GM12878 (cell line): ENCODE measurements at regions not wholly inside any gene's neighbourhood (a gene's known extent, or its start where the extent isn't known, plus 50 kb on each side); places are given as distances from the start of the nearest gene placed in this dataset.

Experiments
- ATAC-seq: fragments of 200-7000 bp; cut with Tn5 transposase; 3 replicates; pipeline ENCODE4 v1.9.1; 2020; ENCODE audit warnings: mild to moderate bottlenecking, moderate library complexity
- BruUV-seq: library from RNA; stranded (reverse); fragments of 400-500 nt; replicated peaks from 2 replicates; lab custom pipeline; 2021; lab: Mats Ljungman, UMichigan
- CTCF ChIA-PET: fragments of 300-600 bp; sonication (Branson Sonifier 250); formaldehyde crosslinking; extraction: SDS; loops from one replicate; lab custom pipeline; 2021; ENCODE audit warnings: inconsistent platforms; lab: Yijun Ruan, JAX
- POLR2A ChIA-PET: fragments of 350-600 bp; formaldehyde crosslinking; extraction: SDS; loops from one replicate; lab custom pipeline; 2021; ENCODE audit warnings: inconsistent platforms; lab: Charles Lee
- RAD21 ChIA-PET: fragments of 300-600 bp; sonication (Branson Sonifier 250); formaldehyde crosslinking; loops from one replicate; lab custom pipeline; 2023; ENCODE audit warnings: antibody characterized with exemption; ENCODE audit not compliant: unreplicated experiment; lab: Charles Lee
- SMC1A ChIA-PET: fragments of 300-600 bp; sonication (Branson Sonifier 250); formaldehyde crosslinking; loops from one replicate; lab custom pipeline; 2023; ENCODE audit not compliant: unreplicated experiment, uncharacterized antibody; lab: Charles Lee
- DNase-seq: peaks from one replicate; pipeline ENCODE4 v3.0.0-alpha.2; 2011; ENCODE audit warnings: low read depth, low spot score
- FAIRE-seq: peaks from 3 replicates; lab custom pipeline; 2011; peaks lifted over from hg19 to GRCh38; lab: Jason Lieb, UNC
- H2AFZ ChIP-seq: 2 replicates; pipeline ENCODE4 v1.6.0; 2011; ENCODE audit warnings: low read depth, low read length, control low read depth; ENCODE audit not compliant: control insufficient read depth
- H3K27ac ChIP-seq: 2 replicates; pipeline ENCODE4 v1.5.1; 2011; ENCODE audit warnings: control low read depth; ENCODE audit not compliant: control insufficient read depth, insufficient read depth
- H3K27me3 ChIP-seq, 2 experiments: replicated peaks in 1 of 2; 2 replicates each; pipeline versions ENCODE4 v1.6.0 to v1.6.1; 2011; ENCODE audit warnings: low read length in 1 of 2; ENCODE audit not compliant: control insufficient read depth in 2 of 2, insufficient read depth in 2 of 2
- H3K36me3 ChIP-seq, 2 experiments: 2 replicates each; pipeline ENCODE4 v1.5.1; 2011; ENCODE audit warnings: low read length in 1 of 2; ENCODE audit not compliant: control insufficient read depth in 2 of 2, insufficient read depth in 2 of 2
- H3K4me1 ChIP-seq: 2 replicates; pipeline ENCODE4 v1.6.1; 2011; ENCODE audit warnings: mild to moderate bottlenecking, low read length, moderate library complexity, mixed read lengths; ENCODE audit not compliant: control insufficient read depth, insufficient read depth
- H3K4me2 ChIP-seq: 2 replicates; pipeline ENCODE4 v1.6.0; 2011; ENCODE audit warnings: control low read depth; ENCODE audit not compliant: control insufficient read depth, insufficient read depth
- H3K4me3 ChIP-seq: fragments of 200-600 bp; sonication (generic); 2 replicates; pipeline ENCODE4 v1.5.1; 2016
- H3K79me2 ChIP-seq: 2 replicates; pipeline ENCODE4 v1.6.0; 2011; ENCODE audit warnings: low read length; ENCODE audit not compliant: control insufficient read depth, insufficient read depth
- H3K9ac ChIP-seq: 2 replicates; pipeline ENCODE4 v1.8.0; 2011; ENCODE audit warnings: low read length, control low read depth, mixed read lengths; ENCODE audit not compliant: control insufficient read depth, insufficient read depth
- H3K9me3 ChIP-seq: replicated peaks from 3 replicates; pipeline ENCODE4 v1.5.1; 2011; ENCODE audit warnings: mild to moderate bottlenecking, low read length; ENCODE audit not compliant: control insufficient read depth, insufficient read depth
- H4K20me1 ChIP-seq: 2 replicates; pipeline ENCODE4 v1.6.0; 2011; ENCODE audit not compliant: control insufficient read depth, insufficient read depth
- BACH1 ChIP-seq: fragments of 450-650 bp; IDR thresholded peaks from 2 replicates; pipeline ENCODE4 v1.6.1; 2017; ENCODE audit warnings: mild to moderate bottlenecking, borderline replicate concordance
- BRCA1 ChIP-seq: IDR thresholded peaks from 2 replicates; pipeline ENCODE4 v1.6.1; 2011; ENCODE audit warnings: low read depth, low read length, improper control_type of control experiment
- MYC ChIP-seq: IDR thresholded peaks from 2 replicates; pipeline ENCODE4 v1.6.1; 2011; ENCODE audit warnings: mild to moderate bottlenecking, low read length, moderate library complexity, inconsistent platforms; ENCODE audit not compliant: insufficient read depth, insufficient replicate concordance, insufficient read length, severe bottlenecking
- TCF3 ChIP-seq: IDR thresholded peaks from 2 replicates; pipeline ENCODE4 v1.6.1; 2012; ENCODE audit warnings: low read depth, mild to moderate bottlenecking, low read length, borderline replicate concordance; ENCODE audit not compliant: insufficient read depth
- WGBS: methylation state at CpG from one replicate; pipeline ENCODE4 v1.1.6; 2016; ENCODE audit warnings: low lambda C conversion rate; ENCODE audit not compliant: insufficient replicate concordance, insufficient coverage; ENCODE audit errors: missing lambda C conversion rate; 5-methylcytosine and 5-hydroxymethylcytosine counted together
- in situ Hi-C: fragments of 300-500 bp; cut with MboI; formaldehyde crosslinking; loops from 9 replicates; pipeline ENCODE4 v1.14.3; 2018; ENCODE audit warnings: mixed read lengths
- intact Hi-C: fragments of 100-400 bp; cut with micrococcal nuclease; formaldehyde crosslinking; loops from one replicate; pipeline ENCODE4 v1.14.2; 2022; ENCODE audit not compliant: unreplicated experiment
- TF ChIP-seq, protein P1 (sequence below): fragments of 450-650 bp; IDR thresholded peaks from 2 replicates; pipeline ENCODE4 v1.6.1; 2016; ENCODE audit warnings: mild to moderate bottlenecking, moderate library complexity, borderline replicate concordance

DNA sequence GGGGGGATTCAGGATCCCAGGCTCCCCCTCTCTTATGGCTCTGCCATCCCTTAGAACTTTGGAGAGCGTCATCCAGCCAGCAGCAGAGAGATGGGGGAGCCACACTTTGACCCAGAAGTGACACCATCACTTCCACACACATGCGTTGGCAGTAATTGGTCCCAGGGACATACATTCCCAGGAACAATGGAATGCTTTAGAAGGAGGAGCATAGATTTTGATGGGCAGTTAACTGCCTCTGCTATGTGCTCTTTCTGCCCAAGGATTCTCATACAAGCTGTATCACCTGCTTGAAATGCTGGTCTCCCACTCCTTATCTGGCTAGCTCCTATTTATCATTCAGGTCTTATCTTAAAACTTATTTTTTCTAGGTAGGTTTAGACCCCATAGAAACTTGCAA, 109.0 kb upstream of the RPH3A start:
- no peak overlapping the region for H3K9ac ChIP-seq
- ATAC-seq (no peak), FAIRE-seq (no peak), DNase-seq (no peak)
- H3K4me1 ChIP-seq: no peaks in the 10 kb centered on the region
- WGBS: 6% methylated on average over 2 of the region's 2 CpGs
- no peak overlapping the region for H3K27ac ChIP-seq
- no peaks in the 10 kb centered on the region for H3K9me3 ChIP-seq
- peaks cover 0 to 5% of the 10 kb centered on the region in 2 experiments for H3K27me3 ChIP-seq
- ChIA-PET RAD21 (no interaction called here), POLR2A (no interaction called here), CTCF (no interaction called here), SMC1A (interaction anchor here (0.7 kb wide), 1 partner anchor 14 kb away, joined by 3 read pairs; no protein-coding TSS in a partner anchor)
- H3K4me2 ChIP-seq: no peak overlapping the region
- no peak overlapping the region for H3K4me3 ChIP-seq
- intact Hi-C loops (no loop called here), in situ Hi-C loops (no loop called here)
- TF ChIP-seq, protein P1, sequence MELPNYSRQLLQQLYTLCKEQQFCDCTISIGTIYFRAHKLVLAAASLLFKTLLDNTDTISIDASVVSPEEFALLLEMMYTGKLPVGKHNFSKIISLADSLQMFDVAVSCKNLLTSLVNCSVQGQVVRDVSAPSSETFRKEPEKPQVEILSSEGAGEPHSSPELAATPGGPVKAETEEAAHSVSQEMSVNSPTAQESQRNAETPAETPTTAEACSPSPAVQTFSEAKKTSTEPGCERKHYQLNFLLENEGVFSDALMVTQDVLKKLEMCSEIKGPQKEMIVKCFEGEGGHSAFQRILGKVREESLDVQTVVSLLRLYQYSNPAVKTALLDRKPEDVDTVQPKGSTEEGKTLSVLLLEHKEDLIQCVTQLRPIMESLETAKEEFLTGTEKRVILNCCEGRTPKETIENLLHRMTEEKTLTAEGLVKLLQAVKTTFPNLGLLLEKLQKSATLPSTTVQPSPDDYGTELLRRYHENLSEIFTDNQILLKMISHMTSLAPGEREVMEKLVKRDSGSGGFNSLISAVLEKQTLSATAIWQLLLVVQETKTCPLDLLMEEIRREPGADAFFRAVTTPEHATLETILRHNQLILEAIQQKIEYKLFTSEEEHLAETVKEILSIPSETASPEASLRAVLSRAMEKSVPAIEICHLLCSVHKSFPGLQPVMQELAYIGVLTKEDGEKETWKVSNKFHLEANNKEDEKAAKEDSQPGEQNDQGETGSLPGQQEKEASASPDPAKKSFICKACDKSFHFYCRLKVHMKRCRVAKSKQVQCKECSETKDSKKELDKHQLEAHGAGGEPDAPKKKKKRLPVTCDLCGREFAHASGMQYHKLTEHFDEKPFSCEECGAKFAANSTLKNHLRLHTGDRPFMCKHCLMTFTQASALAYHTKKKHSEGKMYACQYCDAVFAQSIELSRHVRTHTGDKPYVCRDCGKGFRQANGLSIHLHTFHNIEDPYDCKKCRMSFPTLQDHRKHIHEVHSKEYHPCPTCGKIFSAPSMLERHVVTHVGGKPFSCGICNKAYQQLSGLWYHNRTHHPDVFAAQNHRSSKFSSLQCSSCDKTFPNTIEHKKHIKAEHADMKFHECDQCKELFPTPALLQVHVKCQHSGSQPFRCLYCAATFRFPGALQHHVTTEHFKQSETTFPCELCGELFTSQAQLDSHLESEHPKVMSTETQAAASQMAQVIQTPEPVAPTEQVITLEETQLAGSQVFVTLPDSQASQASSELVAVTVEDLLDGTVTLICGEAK: no peak
- TF ChIP-seq MYC: no peak
- TF ChIP-seq BRCA1: no peak
- TF ChIP-seq TCF3: no peak
- no peak for TF ChIP-seq BACH1
- no peaks in the 10 kb centered on the region for H3K79me2 ChIP-seq
- BruUV-seq: no TSS peak
- H3K36me3 ChIP-seq: no peaks in the 10 kb centered on the region
- no peak overlapping the region for H2AFZ ChIP-seq
- no peaks in the 10 kb centered on the region for H4K20me1 ChIP-seq
